Hematopoietic multipotent progenitor cell treated with erythropoietin and hydrocortisone succinate and interleukin-3 and kit ligand, for 15 days (in vitro differentiated cells): ENCODE measurements at regions not wholly inside any gene's neighbourhood (a gene's known extent, or its start where the extent isn't known, plus 50 kb on each side); places are given as distances from the start of the nearest gene placed in this dataset.

Experiments
- DNase-seq: peaks from one replicate; pipeline ENCODE4 v3.0.0-alpha.2; 2015; ENCODE audit warnings: low spot score

- DNase-seq, result no peak
Measured at GRCh38 chr15:38672814-38673670, 108.4 kb upstream of the RASGRP1 start.

DNA sequence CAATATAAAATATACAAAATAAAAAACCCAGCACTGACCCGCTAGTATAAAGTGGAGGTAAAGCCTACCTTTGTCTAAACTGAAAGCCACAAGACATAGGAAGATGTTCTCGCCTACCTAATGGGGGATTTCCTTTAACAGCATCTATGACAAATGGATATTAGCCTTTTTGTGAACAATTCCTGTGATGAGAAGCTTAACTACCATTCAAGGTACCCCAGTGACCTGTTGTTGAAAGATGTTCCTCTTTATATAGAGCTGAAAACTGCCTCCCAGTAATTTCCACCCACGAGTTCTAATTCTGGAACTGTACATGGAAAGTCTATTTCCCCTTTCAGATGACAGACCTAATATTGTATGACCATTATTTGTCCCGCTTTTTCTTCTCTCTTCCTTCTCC is 109.8 kb upstream of the RASGRP1 start:
- no peak for DNase-seq

DNA sequence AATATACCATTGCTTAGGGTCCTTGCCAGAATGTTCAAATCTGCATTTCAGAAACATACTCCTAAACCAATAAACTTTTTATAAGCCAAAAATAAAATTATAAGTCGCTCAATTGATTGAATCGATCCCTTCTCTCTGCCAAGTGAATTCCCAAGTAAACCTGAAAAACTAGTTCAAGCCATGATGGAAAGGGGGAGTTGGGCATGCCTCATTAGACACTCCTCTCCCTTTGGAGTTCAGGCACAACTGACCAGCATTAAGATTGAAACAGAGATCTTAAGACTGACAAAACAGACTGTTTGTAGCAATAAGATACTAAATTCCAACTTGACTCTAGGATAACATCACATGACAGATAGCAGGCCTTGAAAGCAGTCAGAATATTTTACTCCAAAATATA is 113.7 kb upstream of the RASGRP1 start:
- DNase-seq, result no peak

DNA sequence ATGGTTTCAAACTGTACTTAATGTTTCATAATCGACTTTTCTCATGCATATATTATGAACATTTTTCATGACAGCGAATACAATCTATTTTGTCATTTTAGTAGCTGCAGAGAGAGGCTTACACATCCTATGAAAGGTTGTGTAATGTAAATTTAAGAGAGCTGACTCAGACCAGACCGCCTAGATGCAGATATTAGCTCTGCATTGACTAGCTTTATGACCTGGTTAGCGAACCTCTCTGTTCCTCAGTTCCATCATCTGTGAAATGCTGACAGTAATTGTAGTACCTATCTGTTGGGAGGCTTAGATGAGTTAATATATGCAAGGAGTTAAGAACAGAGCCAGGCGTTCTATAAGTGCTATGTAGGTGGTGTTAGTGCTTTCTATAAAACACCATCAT is 116.2 kb upstream of the RASGRP1 start:
- DNase-seq, result no peak

- DNase-seq, result no peak
Measured at GRCh38 chr15:38682363-38682762, 117.7 kb upstream of the RASGRP1 start.

GRCh38 chr15:38682861-38683260 is 118.2 kb upstream of the RASGRP1 start:
- no peak for DNase-seq

GRCh38 chr15:38683382-38684242 is 119.0 kb upstream of the RASGRP1 start:
- peak; percentile 10 for DNase-seq

DNA sequence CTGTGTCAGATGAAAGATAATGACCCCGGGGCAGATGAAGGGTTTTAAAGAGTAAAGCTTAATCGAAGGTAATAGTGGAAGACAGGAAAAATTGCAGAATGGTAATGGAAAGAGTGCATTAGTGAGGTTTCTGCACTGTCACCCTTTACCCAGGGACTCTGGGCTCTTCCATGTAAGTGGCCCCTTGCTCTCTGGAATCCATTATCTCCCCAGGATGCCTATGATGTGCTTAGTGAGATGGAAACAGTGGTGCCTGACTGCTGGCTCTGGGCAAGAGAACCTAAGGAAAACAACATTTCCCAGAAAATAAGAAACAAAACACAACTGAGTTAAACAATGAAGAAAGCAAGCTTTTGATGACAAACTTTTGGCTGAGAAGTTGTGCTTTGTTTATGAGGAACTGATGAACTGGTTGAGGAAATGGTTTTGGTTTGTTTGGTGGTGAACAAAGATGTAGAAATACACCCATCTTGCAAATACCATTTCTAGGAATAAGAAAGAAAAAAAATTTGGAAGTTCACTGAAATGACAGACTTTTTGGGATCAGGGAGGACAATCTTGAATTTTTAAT is 119.9 kb upstream of the RASGRP1 start:
- no peak for DNase-seq

GRCh38 chr15:38685686-38686339 is 121.2 kb upstream of the RASGRP1 start:
- DNase-seq, result no peak

- no peak for DNase-seq
Measured at GRCh38 chr15:38687340-38687739, 122.7 kb upstream of the RASGRP1 start.

- no peak for DNase-seq
Measured at GRCh38 chr15:38687775-38688495, 123.3 kb upstream of the RASGRP1 start.

- DNase-seq, result no peak
Measured at GRCh38 chr15:38688761-38689160, 124.1 kb upstream of the RASGRP1 start.

GRCh38 chr15:38689522-38689921 is 124.9 kb upstream of the RASGRP1 start:
- no peak for DNase-seq

- DNase-seq, result no peak
Measured at GRCh38 chr15:38690216-38690615, 125.6 kb upstream of the RASGRP1 start.

DNA sequence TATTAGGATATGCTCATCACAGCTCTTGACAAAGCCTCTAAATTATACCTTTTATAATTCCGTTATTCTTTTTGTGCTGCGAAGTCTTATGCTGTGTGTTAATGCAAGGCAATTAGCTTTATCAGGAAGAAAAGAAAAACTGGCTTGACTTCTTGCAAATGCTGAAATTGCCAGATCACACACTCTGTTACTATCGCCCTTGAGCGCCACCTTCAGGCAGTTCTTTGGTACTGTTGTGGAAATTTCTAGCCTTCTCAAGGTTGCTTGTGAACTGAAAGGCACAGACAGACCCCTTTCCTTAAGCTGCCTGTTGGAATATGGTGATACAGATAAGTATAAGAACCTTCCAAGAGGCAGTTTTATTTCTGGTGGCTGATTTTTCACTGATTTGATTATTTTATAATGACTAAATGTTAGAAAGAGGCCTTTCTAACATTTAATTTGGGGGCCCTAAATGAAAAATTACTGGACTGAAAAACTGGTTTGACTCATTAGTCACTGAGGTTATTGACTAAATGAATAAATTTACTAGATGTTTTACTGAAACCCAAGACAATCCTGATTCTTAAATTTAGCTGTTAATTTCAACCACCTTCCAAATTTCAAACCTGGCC is 126.2 kb upstream of the RASGRP1 start:
- DNase-seq, result peak; percentile 61

DNA sequence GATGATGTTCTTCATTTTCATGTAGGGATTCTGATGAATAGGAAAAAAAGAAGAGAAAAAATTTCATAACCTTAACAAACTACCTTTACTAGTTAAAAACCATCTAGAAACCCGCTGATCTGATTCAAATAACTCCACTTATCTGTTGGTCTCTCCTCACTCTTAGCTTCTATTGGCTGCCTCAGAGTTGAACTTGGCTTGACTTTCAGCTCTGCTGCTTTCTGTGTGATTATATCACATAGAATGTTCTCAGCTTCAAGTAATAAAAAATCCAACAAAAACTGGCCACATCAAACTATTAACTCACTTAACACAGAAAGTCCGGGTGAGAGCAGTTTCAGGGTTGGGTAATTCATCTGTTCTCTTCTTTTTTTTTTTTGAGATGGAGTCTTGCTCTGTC is 126.8 kb upstream of the RASGRP1 start:
- no peak for DNase-seq

- DNase-seq, result no peak
Measured at GRCh38 chr15:38691965-38692788, 127.6 kb upstream of the RASGRP1 start.

DNA sequence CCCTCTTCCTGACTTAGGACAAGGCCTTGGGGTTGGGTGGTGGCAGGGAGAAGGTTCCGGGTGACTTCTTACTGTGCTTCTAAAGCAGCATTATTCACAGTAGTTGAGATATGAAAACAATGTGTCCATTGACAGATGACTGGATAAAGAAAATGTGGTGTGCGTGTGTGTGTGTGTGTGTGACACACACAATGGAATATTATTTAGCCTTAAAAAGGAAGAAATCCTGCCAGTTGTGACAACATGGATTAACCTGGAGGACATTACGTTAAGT is 128.1 kb upstream of the RASGRP1 start:
- DNase-seq, result no peak

DNA sequence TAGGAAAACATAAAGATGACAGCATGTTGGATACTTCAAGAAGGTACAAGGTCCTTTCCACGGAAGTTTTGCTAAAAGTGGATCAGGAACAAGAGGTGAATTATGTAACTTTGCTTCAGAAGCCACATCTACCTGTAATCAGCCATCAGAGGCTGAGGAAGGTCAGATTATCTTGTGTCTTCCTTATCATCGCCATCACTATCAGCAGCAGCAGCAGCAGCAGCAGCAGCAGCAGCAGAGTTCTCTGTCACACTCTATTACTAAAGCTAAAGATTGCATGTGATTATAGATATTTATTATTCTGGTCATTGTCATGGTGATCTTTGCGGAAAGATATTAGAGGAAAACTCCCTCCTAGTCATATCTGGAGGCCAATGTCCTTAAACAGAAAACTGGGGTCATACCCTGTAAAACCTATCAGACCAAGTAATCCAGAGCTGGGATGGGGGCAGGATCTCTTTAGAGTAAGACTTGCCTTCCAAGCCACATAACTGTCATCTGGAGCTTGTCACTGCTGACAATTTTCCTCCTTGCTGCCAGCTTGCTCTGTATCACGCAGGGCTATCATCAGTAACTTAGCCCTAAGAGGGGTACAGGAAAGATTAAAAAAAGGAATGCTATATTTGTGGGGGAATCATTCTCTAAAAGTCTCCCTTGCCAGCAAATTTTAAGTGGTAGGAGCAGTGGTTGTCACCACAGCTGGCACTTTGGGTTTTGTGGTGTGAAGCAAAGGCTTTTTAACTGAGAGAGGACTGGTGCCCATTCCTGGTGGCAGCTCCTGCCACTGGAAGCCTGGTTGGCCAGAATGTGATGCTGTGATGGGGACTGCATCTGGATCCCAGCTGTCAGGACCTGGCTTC is 130.9 kb upstream of the RASGRP1 start:
- DNase-seq, result no peak
